OCI-LY1 (cell line): ENCODE measurements at regions not wholly inside any gene's neighbourhood (a gene's known extent, or its start where the extent isn't known, plus 50 kb on each side); places are given as distances from the start of the nearest gene placed in this dataset.

Source experiments
- H2AFZ ChIP-seq: fragments of 200-600 bp; sonication (generic), shearing (Covaris generic); 2 replicates; pipeline ENCODE4 v1.6.0; 2014; ENCODE audit warnings: antibody characterized with exemption, mild to moderate bottlenecking, low read length
- H3F3A ChIP-seq: fragments of 200-600 bp; sonication (generic), shearing (Covaris generic); 2 replicates; pipeline ENCODE4 v1.6.0; 2014; ENCODE audit warnings: mild to moderate bottlenecking, antibody characterized with exemption, low read length, moderate library complexity; ENCODE audit not compliant: insufficient read depth
- H3K27ac ChIP-seq: fragments of 200-600 bp; sonication (generic); 2 replicates; pipeline ENCODE4 v1.5.1; 2014; ENCODE audit warnings: low read length, mixed run types, mild to moderate bottlenecking, low read depth; ENCODE audit not compliant: poor library complexity, severe bottlenecking
- H3K27me3 ChIP-seq: fragments of 200-600 bp; sonication (generic); 2 replicates; pipeline ENCODE4 v1.6.0; 2014; ENCODE audit warnings: antibody characterized with exemption, mild to moderate bottlenecking, low read length, moderate library complexity; ENCODE audit not compliant: insufficient read depth
- H3K36me3 ChIP-seq: fragments of 200-600 bp; sonication (generic); 2 replicates; pipeline ENCODE4 v1.6.1; 2014; ENCODE audit warnings: mild to moderate bottlenecking, antibody characterized with exemption, low read length, moderate library complexity, mixed read lengths; ENCODE audit not compliant: insufficient read depth
- H3K4me1 ChIP-seq: fragments of 200-600 bp; sonication (generic); 2 replicates; pipeline ENCODE4 v1.5.1; 2014; ENCODE audit warnings: mild to moderate bottlenecking, low read length, moderate library complexity; ENCODE audit not compliant: insufficient read depth, severe bottlenecking
- H3K4me2 ChIP-seq: fragments of 200-600 bp; sonication (generic), shearing (Covaris generic); 2 replicates; pipeline ENCODE4 v1.6.1; 2014; ENCODE audit warnings: low read length
- H3K4me3 ChIP-seq: fragments of 200-600 bp; sonication (generic); 2 replicates; pipeline ENCODE4 v1.5.1; 2014; ENCODE audit warnings: low read length, low read depth, mild to moderate bottlenecking, mixed read lengths; ENCODE audit not compliant: poor library complexity, severe bottlenecking
- H3K79me2 ChIP-seq: fragments of 200-600 bp; shearing (Covaris generic); 2 replicates; pipeline ENCODE4 v1.6.1; 2016; ENCODE audit warnings: mixed run types, low read length, mixed read lengths; ENCODE audit not compliant: insufficient read depth
- H3K9ac ChIP-seq: fragments of 200-600 bp; sonication (generic), shearing (Covaris generic); 2 replicates; pipeline ENCODE4 v1.6.1; 2014; ENCODE audit warnings: mild to moderate bottlenecking, low read length, mixed read lengths
- H3K9me2 ChIP-seq: fragments of 200-600 bp; sonication (generic), shearing (Covaris generic); 2 replicates; pipeline ENCODE4 v1.6.1; 2014; ENCODE audit warnings: low read depth, mild to moderate bottlenecking, low read length, mixed read lengths
- H3K9me3 ChIP-seq: fragments of 200-600 bp; shearing (Covaris generic); 2 replicates; pipeline ENCODE4 v1.6.1; 2014; ENCODE audit warnings: low read length, mixed read lengths
- H4K20me1 ChIP-seq: fragments of 200-600 bp; sonication (generic), shearing (Covaris generic); 2 replicates; pipeline ENCODE4 v1.6.0; 2016; ENCODE audit warnings: mild to moderate bottlenecking, low read length; ENCODE audit not compliant: insufficient read depth
- EZH2 ChIP-seq: fragments of 200-600 bp; sonication (generic), shearing (Covaris generic); IDR thresholded peaks from 2 replicates; pipeline ENCODE4 v1.8.0; 2017; ENCODE audit warnings: borderline replicate concordance, mixed run types, mild to moderate bottlenecking, antibody characterized with exemption, low read length, moderate library complexity, mixed read lengths
- TF ChIP-seq, protein P1 (sequence below): fragments of 200-600 bp; sonication (generic), shearing (Covaris generic); IDR thresholded peaks from 2 replicates; pipeline ENCODE4 v1.5.1; 2017; ENCODE audit warnings: mild to moderate bottlenecking, antibody characterized with exemption, low read length, moderate library complexity, mixed read lengths

GRCh38 chr6:169998457-169998856 is 247.0 kb downstream of the ERMARD start:
- no peaks in the 10 kb centered on the region for H3K9me2 ChIP-seq
- no peak for TF ChIP-seq EZH2
- TF ChIP-seq, protein P1, sequence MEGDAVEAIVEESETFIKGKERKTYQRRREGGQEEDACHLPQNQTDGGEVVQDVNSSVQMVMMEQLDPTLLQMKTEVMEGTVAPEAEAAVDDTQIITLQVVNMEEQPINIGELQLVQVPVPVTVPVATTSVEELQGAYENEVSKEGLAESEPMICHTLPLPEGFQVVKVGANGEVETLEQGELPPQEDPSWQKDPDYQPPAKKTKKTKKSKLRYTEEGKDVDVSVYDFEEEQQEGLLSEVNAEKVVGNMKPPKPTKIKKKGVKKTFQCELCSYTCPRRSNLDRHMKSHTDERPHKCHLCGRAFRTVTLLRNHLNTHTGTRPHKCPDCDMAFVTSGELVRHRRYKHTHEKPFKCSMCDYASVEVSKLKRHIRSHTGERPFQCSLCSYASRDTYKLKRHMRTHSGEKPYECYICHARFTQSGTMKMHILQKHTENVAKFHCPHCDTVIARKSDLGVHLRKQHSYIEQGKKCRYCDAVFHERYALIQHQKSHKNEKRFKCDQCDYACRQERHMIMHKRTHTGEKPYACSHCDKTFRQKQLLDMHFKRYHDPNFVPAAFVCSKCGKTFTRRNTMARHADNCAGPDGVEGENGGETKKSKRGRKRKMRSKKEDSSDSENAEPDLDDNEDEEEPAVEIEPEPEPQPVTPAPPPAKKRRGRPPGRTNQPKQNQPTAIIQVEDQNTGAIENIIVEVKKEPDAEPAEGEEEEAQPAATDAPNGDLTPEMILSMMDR, result no peak
- H3K9ac ChIP-seq, result no peak overlapping the region
- H3K4me3 ChIP-seq, result no peak overlapping the region
- no peaks in the 10 kb centered on the region for H3F3A ChIP-seq
- H2AFZ ChIP-seq, result no peak overlapping the region
- no peaks in the 10 kb centered on the region for H3K79me2 ChIP-seq
- H3K4me2 ChIP-seq, result no peak overlapping the region
- H3K4me1 ChIP-seq, result no peaks in the 10 kb centered on the region
- no peak overlapping the region for H3K27ac ChIP-seq
- H3K36me3 ChIP-seq, result no peaks in the 10 kb centered on the region
- H3K9me3 ChIP-seq, result no peaks in the 10 kb centered on the region
- no peaks in the 10 kb centered on the region for H4K20me1 ChIP-seq
- no peaks in the 10 kb centered on the region for H3K27me3 ChIP-seq

DNA sequence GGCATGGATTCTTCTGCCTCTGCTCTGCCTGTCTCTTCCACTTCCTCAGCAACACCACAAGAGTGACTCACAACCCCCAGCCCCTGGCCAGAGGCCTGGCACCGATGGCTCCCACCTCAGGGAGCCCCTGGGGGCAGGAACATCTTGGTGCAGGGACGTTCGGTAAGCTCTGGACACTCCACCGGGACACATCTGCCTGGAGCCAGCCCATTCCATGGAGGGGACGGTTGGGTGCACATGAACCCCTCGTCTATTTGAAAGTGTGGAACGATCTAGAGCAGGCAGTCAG is 246.5 kb downstream of the ERMARD start:
- Histone ChIP-seq H3K9me3 (no peaks in the 10 kb centered on the region), H3K27ac (no peak overlapping the region), H3K27me3 (no peaks in the 10 kb centered on the region), H3K4me1 (no peaks in the 10 kb centered on the region), H3K4me2 (no peak overlapping the region), H3K36me3 (no peaks in the 10 kb centered on the region), H2AFZ (no peak overlapping the region), H4K20me1 (no peaks in the 10 kb centered on the region), H3K4me3 (no peak overlapping the region), H3K9ac (no peak overlapping the region), H3F3A (no peaks in the 10 kb centered on the region), H3K9me2 (no peaks in the 10 kb centered on the region), H3K79me2 (no peaks in the 10 kb centered on the region)
- TF ChIP-seq EZH2, result no peak
- TF ChIP-seq, protein P1, result no peak

- H2AFZ ChIP-seq, result no peak overlapping the region
- no peak overlapping the region for H3K27ac ChIP-seq
- no peaks in the 10 kb centered on the region for H3K36me3 ChIP-seq
- no peak overlapping the region for H3K4me3 ChIP-seq
- H3K9ac ChIP-seq, result no peak overlapping the region
- no peaks in the 10 kb centered on the region for H3K79me2 ChIP-seq
- H3K4me2 ChIP-seq, result no peak overlapping the region
- H4K20me1 ChIP-seq, result no peaks in the 10 kb centered on the region
- no peaks in the 10 kb centered on the region for H3K27me3 ChIP-seq
- no peak for TF ChIP-seq EZH2
- TF ChIP-seq, protein P1, result no peak
- no peaks in the 10 kb centered on the region for H3F3A ChIP-seq
- no peaks in the 10 kb centered on the region for H3K4me1 ChIP-seq
- no peaks in the 10 kb centered on the region for H3K9me2 ChIP-seq
- no peaks in the 10 kb centered on the region for H3K9me3 ChIP-seq
These were observed 245.9 kb downstream of the ERMARD start for GRCh38 chr6:169997187-169997929.
